NCI-H345 (cell line): ENCODE measurements at regions not wholly inside any gene's neighbourhood (a gene's known extent, or its start where the extent isn't known, plus 50 kb on each side); places are given as distances from the start of the nearest gene placed in this dataset.
"Not testable (repeated sequence)": the region's sequence is repeated elsewhere in the genome, so short reads cannot be mapped to it uniquely, and the experiment has no call there.

Source experiments
- DNase-seq: peaks from one replicate; lab custom pipeline; 2025; lab: John Stamatoyannopoulos, UW

DNA sequence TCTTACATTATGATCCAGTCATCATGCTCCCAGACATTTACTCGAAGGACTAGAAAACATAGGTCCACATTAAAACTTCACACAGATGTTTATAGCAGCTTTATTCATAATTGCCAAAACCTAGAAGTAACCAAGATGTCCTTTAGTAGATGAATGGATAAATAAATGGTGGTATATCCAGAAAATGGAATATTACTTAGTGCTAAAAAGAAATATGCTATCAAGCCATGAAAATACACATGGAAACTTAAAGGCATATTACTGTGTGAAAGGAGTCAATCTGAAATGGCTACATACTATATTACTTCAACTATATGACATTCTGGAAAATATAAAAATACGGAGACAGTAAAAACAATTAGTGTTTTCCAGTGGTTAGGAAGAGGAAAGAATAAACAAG is 1039.1 kb upstream of the INTU start:
- no peak for DNase-seq

DNA sequence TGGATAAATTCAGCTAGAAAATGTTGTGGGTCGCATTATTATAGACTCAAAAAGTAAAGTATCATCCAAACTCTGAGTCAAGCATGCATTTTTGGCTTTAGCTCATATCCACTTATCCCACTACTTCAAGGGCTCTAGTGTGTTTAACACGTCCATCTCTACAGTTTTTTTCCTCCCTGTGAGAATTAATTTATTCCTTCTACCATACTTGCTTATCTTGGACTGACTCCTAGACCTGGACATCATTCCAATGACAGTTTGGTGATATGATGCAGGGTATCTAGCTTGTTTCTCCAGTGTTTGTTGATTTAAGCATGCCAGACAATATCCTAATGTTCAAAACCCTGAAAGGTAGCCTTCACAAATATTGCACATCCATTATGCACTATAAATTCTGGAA is 1037.1 kb upstream of the INTU start:
- DNase-seq: no peak

DNA sequence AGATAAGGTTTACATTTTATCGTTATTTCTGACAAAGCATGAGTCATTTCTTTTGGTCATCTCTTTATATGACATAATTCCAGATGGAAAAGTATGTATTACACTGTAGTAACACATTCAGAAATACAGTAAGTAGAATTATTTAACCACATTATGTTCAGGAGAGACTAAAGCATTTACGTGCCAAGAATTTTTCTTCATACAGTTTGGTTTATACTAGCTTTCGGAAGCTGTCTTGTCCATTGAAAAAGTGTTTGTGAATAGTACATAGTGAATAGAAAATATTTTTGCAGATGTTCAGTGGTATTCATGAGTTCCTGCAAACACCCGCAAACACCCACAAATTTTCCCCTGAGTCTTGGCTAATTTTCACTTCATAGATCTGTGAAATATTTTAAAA is 1033.0 kb upstream of the INTU start:
- no peak for DNase-seq

DNA sequence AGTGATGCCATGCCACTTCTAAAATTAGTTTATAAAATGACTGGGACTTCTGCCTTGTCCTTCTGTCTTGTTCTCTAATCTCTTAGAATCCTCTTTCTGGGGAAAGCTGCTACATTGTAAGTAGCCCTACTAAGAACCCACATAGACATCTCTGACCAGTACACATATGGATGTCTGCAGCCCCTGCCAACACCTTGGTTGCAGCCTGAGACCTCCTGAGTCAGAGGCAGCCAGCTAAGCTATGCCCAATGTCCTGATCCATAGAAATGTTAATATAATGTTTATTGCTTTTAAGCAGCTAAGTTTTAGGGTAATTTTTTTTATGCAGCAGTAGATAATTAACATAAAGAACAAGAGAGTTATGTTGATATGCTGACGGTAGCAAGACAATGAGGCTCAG is 1029.5 kb upstream of the INTU start:
- DNase-seq: no peak

DNA sequence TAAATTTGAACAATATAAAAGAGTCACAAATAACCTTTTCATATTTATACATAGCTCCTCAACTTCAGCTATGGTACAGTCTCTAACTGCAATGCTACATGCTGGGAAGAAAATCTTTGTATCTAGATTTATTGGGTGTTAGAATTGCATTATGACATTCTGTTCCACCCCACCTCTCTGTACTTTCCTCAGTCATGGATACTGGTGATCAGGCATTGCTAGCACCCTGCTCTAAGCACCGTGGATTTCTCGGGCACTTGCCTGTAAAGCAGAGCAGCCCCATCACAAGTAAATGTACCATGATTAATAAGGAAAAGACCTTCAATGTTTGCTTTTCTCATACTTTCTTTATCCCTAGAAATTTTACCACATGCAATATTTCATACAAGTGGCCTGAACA is 1028.9 kb upstream of the INTU start:
- DNase-seq: no peak

DNA sequence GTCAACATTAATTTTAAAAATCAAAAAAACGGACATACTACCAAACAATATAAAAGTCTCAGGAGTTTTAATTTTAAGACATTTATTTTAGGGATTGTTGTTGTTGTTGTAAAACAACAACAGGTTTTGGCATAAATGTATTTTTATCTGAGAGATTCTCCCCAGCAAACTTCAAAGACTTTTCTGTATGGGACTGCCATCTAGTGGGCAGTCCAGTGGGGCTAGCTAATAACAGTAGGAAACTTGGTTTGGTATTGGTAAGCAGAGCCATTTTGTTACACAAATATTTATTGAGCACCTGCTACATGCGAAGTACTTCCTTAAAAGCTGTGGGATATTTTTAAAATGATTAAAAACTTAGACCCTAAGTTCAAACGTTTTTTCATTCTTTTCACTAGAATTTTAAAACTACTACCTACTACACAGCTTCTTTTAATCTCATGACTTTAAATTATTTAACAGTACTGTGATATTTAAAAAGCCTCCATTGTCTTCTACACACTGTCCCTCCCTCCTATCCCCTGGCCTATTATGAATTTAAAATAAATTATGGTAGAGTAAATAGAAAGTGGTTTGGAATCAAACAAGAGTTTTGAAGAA is 1028.4 kb upstream of the INTU start:
- peak; percentile 23 for DNase-seq

DNA sequence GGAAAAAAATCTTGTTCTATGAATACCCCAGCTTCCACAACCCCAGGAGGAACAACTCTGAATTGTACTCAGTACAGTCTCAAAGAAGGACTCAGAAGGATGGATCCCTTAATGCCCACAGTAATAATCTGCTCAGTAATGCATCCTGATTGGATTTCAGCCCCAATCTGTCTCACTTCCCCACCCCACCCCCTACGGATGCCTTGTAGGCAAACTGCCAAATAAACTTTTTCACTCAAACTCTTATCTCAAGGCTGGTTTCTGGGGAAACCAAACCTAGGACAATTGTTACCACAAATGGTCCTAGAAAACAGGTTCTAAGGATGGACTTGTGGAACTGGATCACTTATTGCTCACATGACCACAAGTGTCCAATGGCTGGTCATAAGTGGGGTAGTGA is 1021.8 kb upstream of the INTU start:
- no peak for DNase-seq

DNA sequence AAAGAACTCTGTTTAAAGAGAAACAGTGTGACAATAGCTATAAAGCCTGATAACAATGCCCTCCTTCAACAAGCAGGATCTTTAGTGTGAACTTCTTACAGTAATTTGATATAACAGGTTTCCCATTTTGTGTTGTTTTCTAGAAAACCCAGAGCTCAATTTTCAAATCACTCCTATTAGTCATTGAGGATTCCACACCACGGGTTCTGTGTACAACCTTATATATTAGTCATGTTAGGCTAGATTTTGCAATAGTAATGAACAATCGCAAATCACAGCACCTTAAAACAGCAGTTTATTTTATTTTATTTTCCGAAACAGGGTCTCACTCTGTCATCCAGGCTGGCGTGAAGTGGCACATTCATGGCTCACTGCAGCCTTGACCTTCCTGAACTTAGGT is 1020.9 kb upstream of the INTU start:
- no peak for DNase-seq

DNA sequence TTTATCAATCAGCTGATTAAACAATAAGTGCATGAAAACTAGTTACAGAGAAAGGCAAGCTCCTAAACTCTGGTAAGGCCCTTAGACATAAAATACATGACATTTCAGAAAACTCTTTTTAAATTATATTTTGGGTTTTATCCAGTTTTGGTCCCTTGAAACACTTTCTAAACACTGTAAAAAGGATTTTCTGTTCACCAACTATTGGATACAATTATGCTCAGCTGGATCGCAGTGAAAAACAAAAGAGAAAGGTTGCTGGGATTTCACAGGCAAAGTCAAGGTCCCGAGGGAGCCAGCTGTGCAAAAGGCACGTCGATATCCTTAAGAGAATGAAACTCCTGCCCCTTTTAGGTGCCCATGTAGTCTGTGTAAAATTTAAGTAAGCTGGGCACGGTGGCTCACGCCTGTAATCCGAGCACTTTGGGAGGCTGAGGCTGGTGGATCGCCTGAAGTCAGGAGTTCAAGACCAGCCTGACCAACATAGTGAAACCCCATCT is 1018.4 kb upstream of the INTU start:
- DNase-seq: no peak

DNA sequence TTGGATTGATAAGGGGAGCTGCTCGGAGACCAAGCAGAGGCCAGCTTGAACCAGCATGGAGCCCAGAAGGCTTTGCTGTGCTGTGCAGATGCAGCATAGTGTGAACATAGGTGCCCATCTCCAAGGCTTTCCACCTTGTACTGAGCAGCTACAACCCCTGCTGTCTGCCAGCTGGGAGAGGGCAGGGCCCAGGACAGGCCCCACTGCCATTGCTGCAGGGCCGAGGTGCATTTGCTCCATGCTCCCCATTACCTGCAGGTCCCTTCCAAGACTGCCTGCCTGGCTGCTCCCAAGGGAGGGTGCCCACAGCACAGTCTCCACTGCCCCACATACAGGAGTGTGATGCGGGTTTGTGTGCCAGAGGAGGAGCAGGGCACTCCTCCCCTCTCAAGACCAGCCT is 1016.0 kb upstream of the INTU start:
- DNase-seq: no peak

DNA sequence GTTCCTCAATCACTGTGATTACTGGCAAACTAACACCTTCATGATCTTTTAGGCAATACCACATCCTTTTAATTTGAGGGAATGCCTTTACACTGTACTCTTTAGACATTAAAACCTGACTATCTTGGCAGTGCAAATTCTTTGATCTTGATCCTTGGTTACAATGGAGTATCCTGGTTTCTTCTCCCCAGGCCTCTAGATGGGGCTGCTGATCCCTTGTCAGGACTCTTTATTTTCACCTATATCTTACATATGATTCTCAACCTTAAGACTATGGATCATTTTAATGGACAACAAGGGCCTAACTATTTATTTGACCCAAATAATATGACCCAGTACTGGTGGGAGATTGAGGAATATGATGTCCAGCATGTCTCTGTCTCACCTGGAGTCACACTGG is 1005.5 kb upstream of the INTU start:
- no peak for DNase-seq

DNA sequence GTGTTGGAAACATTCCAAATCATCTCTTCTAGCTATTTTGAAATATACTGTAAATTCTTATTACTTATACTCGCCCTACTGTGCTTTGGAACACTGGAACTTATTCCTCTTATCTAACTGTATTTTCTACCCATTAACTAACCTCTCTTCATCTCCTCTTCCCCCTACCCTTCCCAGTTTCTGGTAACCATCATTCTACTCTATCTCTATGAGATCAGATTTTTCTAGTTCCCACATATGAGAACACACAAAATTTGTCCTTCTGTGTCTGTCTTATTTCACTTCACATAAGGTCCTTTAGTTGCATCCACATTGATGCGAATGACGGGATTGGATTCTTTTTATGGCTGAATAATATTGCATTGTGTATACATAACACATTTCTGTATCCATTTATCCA is 1003.8 kb upstream of the INTU start:
- DNase-seq: no peak

DNA sequence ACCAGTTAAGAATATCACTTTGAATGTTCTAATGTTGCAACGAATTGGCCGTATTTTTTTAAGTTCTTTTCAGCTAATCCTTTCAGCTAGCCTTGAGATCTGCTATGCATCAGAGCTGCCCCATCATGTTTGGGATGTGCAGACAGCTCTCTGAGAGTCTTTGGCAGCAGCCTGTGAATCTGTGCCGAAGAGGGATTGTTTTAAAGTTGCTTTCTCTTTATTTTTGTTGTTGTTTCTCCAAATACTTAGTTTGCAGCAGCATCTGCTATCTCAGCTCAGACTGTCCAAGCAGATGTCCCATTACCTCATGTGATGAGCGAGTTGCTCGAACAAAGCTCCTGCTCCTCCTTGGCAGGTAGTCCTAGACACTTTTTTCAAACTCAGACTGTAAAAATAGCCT is 1002.5 kb upstream of the INTU start:
- DNase-seq: no peak

DNA sequence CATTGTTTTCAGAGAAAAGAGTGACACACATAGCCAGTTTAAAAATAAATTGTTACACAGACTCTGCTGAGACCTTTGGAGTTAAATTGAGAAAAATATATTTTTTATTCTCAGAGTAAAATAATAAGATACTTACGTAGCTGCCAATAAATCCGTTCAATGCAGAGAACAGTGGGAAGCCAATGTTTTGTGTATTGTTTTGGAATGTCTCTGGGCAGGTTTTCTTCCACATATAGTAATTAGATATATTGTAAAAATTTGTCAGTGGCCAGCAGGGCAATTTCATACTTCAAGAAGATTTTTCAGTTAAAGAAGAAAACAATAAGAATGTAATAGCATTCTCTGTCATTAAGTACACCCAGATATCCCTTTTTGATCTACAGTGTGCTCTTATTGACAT is 999.5 kb upstream of the INTU start:
- DNase-seq: no peak

DNA sequence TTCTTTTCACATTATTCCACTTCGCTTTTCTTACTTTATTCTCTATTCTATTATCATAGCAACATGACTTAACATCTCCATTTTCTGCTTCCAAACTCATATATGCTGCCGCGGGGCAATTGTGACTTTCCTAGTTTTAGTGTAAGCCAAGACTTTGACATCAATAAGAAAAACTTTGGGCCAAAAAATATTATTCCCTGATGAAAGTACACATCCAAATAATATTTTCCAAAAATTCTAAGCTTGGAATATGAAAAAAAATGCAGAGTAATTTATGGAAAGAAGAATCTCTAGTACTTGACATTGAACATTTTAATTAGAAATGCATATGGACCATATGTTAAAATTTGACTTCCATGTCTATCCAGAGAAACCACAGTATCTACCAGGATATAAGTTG is 995.1 kb upstream of the INTU start:
- DNase-seq: no peak

DNA sequence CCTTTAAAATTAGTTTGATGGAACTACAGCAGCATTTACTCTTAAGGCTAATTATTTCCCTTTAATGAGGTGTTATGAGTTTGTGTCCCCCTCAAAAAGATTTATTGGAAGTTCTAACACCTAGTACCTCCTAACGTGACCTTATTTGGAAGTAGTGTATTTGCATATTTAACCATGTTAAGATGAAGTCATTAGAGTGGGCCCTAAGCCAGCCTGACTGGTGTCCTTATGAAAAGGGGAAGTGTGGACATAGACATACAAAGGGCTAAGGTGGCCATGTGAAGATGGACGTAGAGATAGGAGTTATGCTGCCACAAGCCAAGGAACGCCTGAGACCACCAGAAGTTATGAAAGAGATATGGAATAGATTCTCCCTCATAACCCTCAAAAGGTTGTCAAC is 985.4 kb upstream of the INTU start:
- no peak for DNase-seq

DNA sequence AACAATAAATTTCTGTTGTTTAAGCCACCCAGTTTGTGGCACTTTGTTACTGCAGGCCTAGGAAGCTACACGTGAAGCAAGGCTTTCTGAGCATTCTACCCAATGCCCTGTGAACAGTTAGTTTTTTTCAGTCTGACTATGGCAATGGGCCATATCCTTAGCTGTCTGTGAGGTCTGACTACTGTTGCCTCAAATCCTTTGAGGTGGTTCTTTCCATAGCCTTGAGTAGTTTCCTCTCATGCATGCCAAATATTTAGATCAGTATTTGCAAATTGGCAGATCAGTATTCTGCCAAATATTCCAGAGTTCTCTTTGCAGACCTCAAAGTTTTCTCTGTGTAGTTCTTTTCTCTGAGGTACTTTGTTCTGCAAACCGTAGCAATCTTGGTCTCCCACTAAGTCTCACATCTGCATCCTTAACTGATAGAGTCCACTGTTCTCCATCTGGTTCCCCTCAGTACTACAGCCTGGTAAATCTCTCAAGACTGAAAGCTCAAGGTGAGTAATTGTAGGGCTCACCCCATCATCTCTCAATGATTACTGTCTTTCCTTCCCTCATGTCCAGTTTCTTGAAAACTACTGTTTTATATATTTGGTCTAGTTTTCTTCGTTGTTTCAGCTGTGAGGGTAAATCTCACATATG is 984.9 kb upstream of the INTU start:
- DNase-seq: no peak

DNA sequence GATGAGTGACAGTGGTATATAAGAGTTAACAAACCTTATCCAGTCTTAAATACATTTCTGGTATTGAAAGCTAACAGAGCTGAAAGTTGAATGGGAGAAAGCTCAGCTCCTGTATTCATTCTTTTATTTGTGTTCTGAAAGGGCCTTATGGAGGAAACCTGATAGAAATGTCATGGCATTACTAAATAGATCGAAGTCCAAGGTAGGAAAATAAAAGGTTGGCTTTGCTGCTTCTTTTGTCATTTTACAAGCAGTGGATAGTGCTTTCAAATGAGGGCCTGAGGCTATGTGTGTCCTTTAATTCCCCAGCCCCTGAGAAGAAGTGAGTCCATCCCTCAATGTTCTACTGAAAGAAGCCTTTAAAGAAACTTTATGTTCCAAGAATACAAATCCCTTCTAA is 974.3 kb upstream of the INTU start:
- DNase-seq: peak; percentile 44

DNA sequence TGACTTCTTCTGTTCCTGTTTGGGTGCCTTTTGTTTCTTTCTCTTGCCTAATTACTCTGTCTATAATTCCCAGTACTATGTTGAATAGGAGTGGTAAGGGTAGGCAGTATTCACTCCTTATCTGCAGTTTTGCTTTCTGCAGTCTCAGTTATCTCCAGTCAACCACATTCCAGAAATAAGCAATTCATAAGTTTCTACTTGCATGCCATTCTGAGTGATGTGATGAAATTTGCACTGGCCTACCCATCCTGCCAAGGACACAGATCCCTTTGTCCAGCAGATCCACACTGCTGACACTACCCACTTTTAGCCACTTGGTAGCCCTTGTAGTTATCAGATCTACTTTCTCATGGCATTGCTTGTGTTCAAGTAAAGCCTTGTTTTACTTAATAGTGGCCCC is 971.6 kb upstream of the INTU start:
- DNase-seq: no peak

DNA sequence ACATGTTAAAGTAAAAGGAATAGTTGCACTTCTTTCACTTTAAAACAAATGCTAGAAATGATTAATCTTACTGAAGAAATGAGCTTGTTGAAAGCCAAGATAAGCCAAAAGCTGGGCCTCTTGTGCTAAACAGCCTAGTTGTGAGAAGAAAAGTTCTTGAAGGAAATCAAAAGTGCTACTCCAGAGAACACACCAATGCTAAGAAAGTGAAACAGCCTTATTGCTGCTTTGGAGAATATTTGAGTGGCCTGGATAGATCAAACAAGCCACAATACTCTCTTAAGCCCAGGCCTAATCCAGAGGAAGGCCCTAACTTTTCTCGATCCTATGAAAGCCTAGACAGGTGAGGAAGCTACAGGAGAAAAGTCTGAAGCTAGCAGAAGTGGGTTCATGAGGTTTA is 967.9 kb upstream of the INTU start:
- DNase-seq: no peak

DNA sequence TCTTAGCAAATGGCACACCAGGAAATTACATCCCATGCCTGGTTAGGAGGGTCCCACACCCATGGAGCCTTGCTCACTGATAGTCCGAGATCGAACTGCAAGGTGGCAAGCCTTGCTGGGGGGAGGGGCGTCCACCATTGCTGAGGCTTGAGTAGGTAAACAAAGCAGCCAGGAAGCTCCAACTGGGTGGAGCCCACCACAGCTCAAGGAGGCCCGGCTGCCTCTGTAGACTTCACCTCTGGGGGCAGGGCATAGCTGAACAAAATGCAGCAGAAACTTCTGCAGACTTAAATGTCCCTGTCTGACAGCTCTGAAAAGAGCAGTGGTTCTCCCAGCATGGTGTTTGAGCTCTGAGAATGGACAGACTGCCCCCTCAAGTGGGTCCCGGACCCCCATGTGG is 962.7 kb upstream of the INTU start:
- not testable (repeated sequence) for DNase-seq

DNA sequence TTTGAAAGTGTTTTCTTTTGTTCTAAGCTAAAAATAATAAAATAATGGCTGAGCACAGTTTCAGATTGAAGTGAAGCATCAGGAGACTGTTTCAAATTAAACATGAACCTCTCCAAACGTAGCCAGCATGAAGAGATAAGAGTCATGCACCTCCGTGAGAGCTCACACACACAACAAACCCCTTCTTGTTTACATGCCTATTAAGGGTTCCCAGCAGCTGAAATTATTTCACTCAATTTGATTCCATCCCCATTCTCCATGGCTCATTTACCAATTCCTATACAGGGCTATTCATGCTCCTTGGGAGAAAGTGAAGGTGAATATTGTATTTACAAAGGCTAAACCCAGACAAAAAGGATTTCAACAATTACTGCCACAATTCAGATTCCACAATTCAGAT is 954.1 kb upstream of the INTU start:
- DNase-seq: peak; percentile 87

DNA sequence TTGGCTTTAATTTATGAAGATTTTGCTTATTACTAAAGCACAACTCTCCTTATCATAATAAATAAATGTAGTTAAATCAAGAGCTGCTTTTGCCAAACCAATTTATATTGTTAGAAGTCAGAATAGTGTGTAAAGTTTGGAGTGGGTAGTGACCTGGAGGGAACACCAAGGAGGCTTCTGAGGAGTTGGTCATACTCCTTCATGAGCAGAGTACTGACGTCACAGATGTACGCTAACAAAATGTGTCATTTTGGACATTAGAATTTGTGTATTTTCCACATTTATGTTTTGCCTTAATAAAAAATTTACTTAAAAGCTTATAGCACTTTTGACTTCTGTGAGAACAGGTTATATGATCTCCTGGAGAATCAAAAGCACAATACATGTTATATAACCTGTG is 953.5 kb upstream of the INTU start:
- no peak for DNase-seq

DNA sequence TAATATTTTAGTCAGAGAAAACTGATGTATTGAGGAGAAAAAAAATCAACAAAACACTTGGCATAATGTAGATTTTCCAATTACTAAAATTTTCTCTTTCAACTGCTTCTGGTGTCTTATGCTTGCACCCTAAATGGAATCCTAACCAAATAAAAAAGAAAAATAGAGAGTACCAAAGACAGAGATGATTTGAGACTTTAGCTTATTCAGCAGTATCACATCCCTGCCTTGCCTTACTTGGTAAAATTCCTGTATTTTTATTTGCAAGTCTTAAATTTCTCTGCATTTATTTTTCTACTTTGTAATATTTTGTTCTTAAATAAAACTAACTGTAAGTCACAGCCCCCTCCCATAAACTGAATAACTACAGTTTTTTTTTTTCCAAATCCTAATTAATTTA is 950.5 kb upstream of the INTU start:
- no peak for DNase-seq
